Mammary epithelial cell (primary cell): ENCODE measurements at regions not wholly inside any gene's neighbourhood (a gene's known extent, or its start where the extent isn't known, plus 50 kb on each side); places are given as distances from the start of the nearest gene placed in this dataset.

ENCODE experiments used
- EZH2 ChIP-seq: IDR thresholded peaks from 2 replicates; pipeline ENCODE4 v1.6.1; 2012; ENCODE audit warnings: low read length, inconsistent platforms, borderline replicate concordance
- TF ChIP-seq, protein P1 (sequence below), 2 donors: IDR thresholded peaks in 1 of 2; conservative IDR thresholded peaks in 1 of 2; 2 replicates each; pipeline ENCODE4 v1.5.1; 2011 to 2012; ENCODE audit warnings: inconsistent platforms in 2 of 2, low read length in 2 of 2, mild to moderate bottlenecking in 2 of 2, control low read depth in 1 of 2, low read depth in 1 of 2; ENCODE audit not compliant: insufficient read depth in 1 of 2; ENCODE audit errors: extremely low read depth in 1 of 2

DNA sequence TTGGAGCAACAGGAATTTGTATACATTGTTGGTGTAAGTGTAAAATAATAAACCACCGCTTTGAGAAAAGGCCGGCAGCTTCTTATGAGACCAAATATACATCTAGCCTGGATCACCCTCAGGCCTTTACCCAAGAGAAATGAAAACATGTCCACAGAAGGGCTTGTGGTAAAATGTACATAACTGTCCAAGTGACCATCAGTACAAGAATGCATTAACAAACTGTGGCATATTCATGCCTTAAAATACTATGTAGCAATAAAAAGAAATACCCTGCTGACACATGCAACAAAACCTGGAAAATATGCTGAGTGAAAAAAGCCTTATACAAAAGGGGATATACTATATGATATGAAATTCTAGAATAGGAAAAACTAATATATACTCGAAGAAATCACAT, 311.9 kb upstream of the TRPC7 start:
- TF ChIP-seq, protein P1, sequence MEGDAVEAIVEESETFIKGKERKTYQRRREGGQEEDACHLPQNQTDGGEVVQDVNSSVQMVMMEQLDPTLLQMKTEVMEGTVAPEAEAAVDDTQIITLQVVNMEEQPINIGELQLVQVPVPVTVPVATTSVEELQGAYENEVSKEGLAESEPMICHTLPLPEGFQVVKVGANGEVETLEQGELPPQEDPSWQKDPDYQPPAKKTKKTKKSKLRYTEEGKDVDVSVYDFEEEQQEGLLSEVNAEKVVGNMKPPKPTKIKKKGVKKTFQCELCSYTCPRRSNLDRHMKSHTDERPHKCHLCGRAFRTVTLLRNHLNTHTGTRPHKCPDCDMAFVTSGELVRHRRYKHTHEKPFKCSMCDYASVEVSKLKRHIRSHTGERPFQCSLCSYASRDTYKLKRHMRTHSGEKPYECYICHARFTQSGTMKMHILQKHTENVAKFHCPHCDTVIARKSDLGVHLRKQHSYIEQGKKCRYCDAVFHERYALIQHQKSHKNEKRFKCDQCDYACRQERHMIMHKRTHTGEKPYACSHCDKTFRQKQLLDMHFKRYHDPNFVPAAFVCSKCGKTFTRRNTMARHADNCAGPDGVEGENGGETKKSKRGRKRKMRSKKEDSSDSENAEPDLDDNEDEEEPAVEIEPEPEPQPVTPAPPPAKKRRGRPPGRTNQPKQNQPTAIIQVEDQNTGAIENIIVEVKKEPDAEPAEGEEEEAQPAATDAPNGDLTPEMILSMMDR (conservative IDR thresholded peaks at IDR 0.05 in 1 of 2, IDR thresholded peaks at IDR 0.05 in 1 of 2; ENCODE audit: extremely low read depth in 1 of 2, insufficient read depth in 1 of 2, low read depth in 1 of 2, low read length in 2 of 2), result no peak
- no peak for TF ChIP-seq EZH2
